Stimulated activated CD4-positive, alpha-beta T cell treated with anti-CD3 and anti-CD28 coated beads, Interleukin-1b, Interleukin-23, amount 100 ng/mL, for 48 hours (primary cell): ENCODE measurements at regions not wholly inside any gene's neighbourhood (a gene's known extent, or its start where the extent isn't known, plus 50 kb on each side); places are given as distances from the start of the nearest gene placed in this dataset.
"Not testable (repeated sequence)": the region's sequence is repeated elsewhere in the genome, so short reads cannot be mapped to it uniquely, and the experiment has no call there.

Source experiments
- DNase-seq: peaks from one replicate; pipeline ENCODE4 v3.0.0-alpha.2; 2020

- no peak for DNase-seq
Measured at GRCh38 chrX:68994135-68994890, 165.5 kb downstream of the EFNB1 start.

- DNase-seq, result no peak
Measured at GRCh38 chrX:68992821-68993397, 164.1 kb downstream of the EFNB1 start.

- DNase-seq, result no peak
Measured at GRCh38 chrX:68991691-68992345, 163.0 kb downstream of the EFNB1 start.

GRCh38 chrX:68990948-68991347 lies 162.1 kb downstream of the EFNB1 start:
- DNase-seq, result no peak

- no peak for DNase-seq
Measured at GRCh38 chrX:68989865-68990606, 161.2 kb downstream of the EFNB1 start.

- no peak for DNase-seq
Measured at GRCh38 chrX:68989456-68989855, 160.6 kb downstream of the EFNB1 start.

- no peak for DNase-seq
Measured at GRCh38 chrX:68988865-68989264, 160.0 kb downstream of the EFNB1 start.

GRCh38 chrX:68985135-68985755 lies 156.4 kb downstream of the EFNB1 start:
- no peak for DNase-seq

GRCh38 chrX:68983004-68983857 lies 154.4 kb downstream of the EFNB1 start:
- no peak for DNase-seq

GRCh38 chrX:68982476-68982875 lies 153.7 kb downstream of the EFNB1 start:
- DNase-seq, result no peak

GRCh38 chrX:68980906-68981616 lies 152.2 kb downstream of the EFNB1 start:
- DNase-seq, result no peak

GRCh38 chrX:68978655-68979054 lies 149.8 kb downstream of the EFNB1 start:
- no peak for DNase-seq

GRCh38 chrX:68978255-68978654 lies 149.4 kb downstream of the EFNB1 start:
- no peak for DNase-seq

GRCh38 chrX:68953331-68953730 lies 124.5 kb downstream of the EFNB1 start:
- no peak for DNase-seq

GRCh38 chrX:68951942-68952619 lies 123.3 kb downstream of the EFNB1 start:
- DNase-seq, result not testable (repeated sequence)

GRCh38 chrX:68950937-68951336 lies 122.1 kb downstream of the EFNB1 start:
- DNase-seq, result no peak

GRCh38 chrX:68947882-68948605 lies 119.2 kb downstream of the EFNB1 start:
- DNase-seq, result no peak

GRCh38 chrX:68945603-68946228 lies 116.9 kb downstream of the EFNB1 start:
- DNase-seq, result no peak

GRCh38 chrX:68945081-68945602 lies 116.3 kb downstream of the EFNB1 start:
- DNase-seq, result no peak
